Liver (tissue), 8 donors: ENCODE measurements at regions not wholly inside any gene's neighbourhood (a gene's known extent, or its start where the extent isn't known, plus 50 kb on each side); places are given as distances from the start of the nearest gene placed in this dataset.

ENCODE experiments used
- DNase-seq: peaks from one replicate; pipeline ENCODE4 v3.0.0-alpha.2; 2017; ENCODE audit warnings: low spot score
- H3K27ac ChIP-seq, 2 donors: one replicate each; pipeline ENCODE4 v1.7.0; 2013; ENCODE audit warnings: inconsistent platforms in 2 of 2, low read length in 2 of 2, control low read depth in 1 of 2, low read depth in 1 of 2, mild to moderate bottlenecking in 1 of 2
- H3K27me3 ChIP-seq, 4 donors: one replicate each; pipeline versions ENCODE4 v1.6.1 to v1.7.0; 2013; ENCODE audit warnings: low read length in 3 of 4, inconsistent platforms in 1 of 4, mild to moderate bottlenecking in 1 of 4, moderate library complexity in 1 of 4; ENCODE audit not compliant: control insufficient read depth in 4 of 4, insufficient read depth in 4 of 4
- H3K36me3 ChIP-seq, 4 donors: one replicate each; pipeline versions ENCODE4 v1.6.1 to v1.7.0; 2013; ENCODE audit warnings: low read length in 3 of 4, mild to moderate bottlenecking in 3 of 4, low read depth in 1 of 4, moderate library complexity in 1 of 4; ENCODE audit not compliant: control insufficient read depth in 4 of 4, insufficient read depth in 3 of 4
- H3K4me1 ChIP-seq, 4 donors: one replicate each; pipeline versions ENCODE4 v1.6.1 to v1.7.0; 2013; ENCODE audit warnings: low read length in 3 of 4, mild to moderate bottlenecking in 3 of 4, moderate library complexity in 1 of 4; ENCODE audit not compliant: control insufficient read depth in 4 of 4, insufficient read depth in 4 of 4
- H3K4me3 ChIP-seq, 3 donors: one replicate each; pipeline versions ENCODE4 v1.6.1 to v1.7.0; 2013; ENCODE audit warnings: low read length in 3 of 3, control low read depth in 1 of 3, low read depth in 1 of 3, mild to moderate bottlenecking in 1 of 3
- H3K9ac ChIP-seq, 2 donors: one replicate each; pipeline ENCODE4 v1.7.0; 2013; ENCODE audit warnings: low read length in 2 of 2, mild to moderate bottlenecking in 2 of 2, moderate library complexity in 2 of 2, control low read depth in 1 of 2, low read depth in 1 of 2
- H3K9me3 ChIP-seq, 4 donors: one replicate each; pipeline versions ENCODE4 v1.6.1 to v1.7.0; 2013; ENCODE audit warnings: low read length in 3 of 4; ENCODE audit not compliant: control insufficient read depth in 4 of 4
- ATF3 ChIP-seq: IDR thresholded peaks from 2 replicates; pipeline ENCODE4 v1.6.1; 2016; ENCODE audit warnings: antibody characterized with exemption
- CTCF ChIP-seq: fragments of 150-350 bp; IDR thresholded peaks from 2 replicates; pipeline ENCODE4 v1.5.1; 2017; ENCODE audit warnings: improper control_type of control experiment, low read depth, low read length; ENCODE audit not compliant: missing input control
- EGR1 ChIP-seq, 2 donors: IDR thresholded peaks; 2 replicates each; pipeline ENCODE4 v1.6.1; 2016 to 2018; ENCODE audit warnings: antibody characterized with exemption in 2 of 2, low read depth in 2 of 2
- FOXA1 ChIP-seq: IDR thresholded peaks from 2 replicates; pipeline ENCODE4 v1.6.1; 2016; ENCODE audit warnings: antibody characterized with exemption
- FOXA2 ChIP-seq: IDR thresholded peaks from 2 replicates; pipeline ENCODE4 v1.6.1; 2016; ENCODE audit warnings: antibody characterized with exemption
- HNF4A ChIP-seq, 2 donors: conservative IDR thresholded peaks; 2 replicates each; pipeline ENCODE4 v1.6.1; 2016; ENCODE audit warnings: antibody characterized with exemption in 2 of 2, mild to moderate bottlenecking in 2 of 2
- HNF4G ChIP-seq: IDR thresholded peaks from 2 replicates; pipeline ENCODE4 v1.6.1; 2016; ENCODE audit warnings: antibody characterized with exemption
- JUND ChIP-seq, 2 donors: IDR thresholded peaks; 2 replicates each; pipeline ENCODE4 v1.6.1; 2016; ENCODE audit warnings: antibody characterized with exemption in 2 of 2
- MAX ChIP-seq: IDR thresholded peaks from 2 replicates; pipeline ENCODE4 v1.6.1; 2016; ENCODE audit warnings: antibody characterized with exemption
- RAD21 ChIP-seq, 2 donors: IDR thresholded peaks; 2 replicates each; pipeline ENCODE4 v1.6.1; 2016; ENCODE audit warnings: antibody characterized with exemption in 2 of 2, mild to moderate bottlenecking in 2 of 2
- REST ChIP-seq: IDR thresholded peaks from 2 replicates; pipeline ENCODE4 v1.6.1; 2016; ENCODE audit warnings: antibody characterized with exemption, mild to moderate bottlenecking
- RXRA ChIP-seq, 2 donors: IDR thresholded peaks; 2 replicates each; pipeline ENCODE4 v1.6.1; 2017 to 2018; ENCODE audit warnings: antibody characterized with exemption in 2 of 2, mild to moderate bottlenecking in 1 of 2
- SP1 ChIP-seq: IDR thresholded peaks from 2 replicates; pipeline ENCODE4 v1.6.1; 2018; ENCODE audit warnings: antibody characterized with exemption, mild to moderate bottlenecking
- TAF1 ChIP-seq: conservative IDR thresholded peaks from 2 replicates; pipeline ENCODE4 v1.6.1; 2016; ENCODE audit warnings: antibody characterized with exemption, mild to moderate bottlenecking
- YY1 ChIP-seq: IDR thresholded peaks from 2 replicates; pipeline ENCODE4 v1.6.1; 2016; ENCODE audit warnings: antibody characterized with exemption, mild to moderate bottlenecking
- ZBTB33 ChIP-seq: IDR thresholded peaks from 2 replicates; pipeline ENCODE4 v1.6.1; 2016; ENCODE audit warnings: antibody characterized with exemption
- WGBS: extraction: QIAGEN DNeasy Blood & Tissue Kit; methylation state at CpG from one replicate; pipeline ENCODE4 v1.1.7; 2013; 5-methylcytosine and 5-hydroxymethylcytosine counted together
- donor health status: healthy.
- donor health status: healthy.
- donor health status: healthy.
- donor health status: healthy.
- donor health status: healthy.

- WGBS = 97% methylated on average over 1 of the region's 1 CpG
- TF ChIP-seq CTCF (no peak), SP1 (no peak)
Measured at GRCh38 chr1:93022580-93022979, 56.5 kb upstream of the MTF2 start.

GRCh38 chr1:93023281-93023680, 55.8 kb upstream of the MTF2 start:
- H3K4me1 ChIP-seq = peaks cover 0 to 5% (median 0%) of the 10 kb centered on the region in 4 donors
- no peak for DNase-seq
- no peaks in the 10 kb centered on the region for H3K27me3 ChIP-seq
- no peak overlapping the region for H3K4me3 ChIP-seq
- 45% methylated on average over 3 of the region's 3 CpGs for WGBS
- no peak overlapping the region for H3K9ac ChIP-seq
- no peaks in the 10 kb centered on the region for H3K36me3 ChIP-seq
- TF ChIP-seq RXRA (IDR thresholded peaks at IDR 0.05) = no peak
- TF ChIP-seq ATF3 = no peak
- TF ChIP-seq TAF1 = no peak
- no peak for TF ChIP-seq REST
- TF ChIP-seq JUND (IDR thresholded peaks at IDR 0.05) = no peak
- TF ChIP-seq MAX = no peak
- no peak for TF ChIP-seq EGR1 (IDR thresholded peaks at IDR 0.05; ENCODE audit: low read depth in 2 of 2)
- no peak for TF ChIP-seq HNF4G
- TF ChIP-seq HNF4A (conservative IDR thresholded peaks at IDR 0.05) = no peak
- no peak for TF ChIP-seq SP1
- TF ChIP-seq FOXA1 = no peak
- TF ChIP-seq ZBTB33 = no peak
- no peak for TF ChIP-seq YY1
- TF ChIP-seq RAD21 (IDR thresholded peaks at IDR 0.05) = no peak
- no peak for TF ChIP-seq FOXA2
- H3K9me3 ChIP-seq = no peaks in the 10 kb centered on the region
- H3K27ac ChIP-seq = no peak overlapping the region

More at GRCh38 chr1:93022580-93022979, 56.5 kb upstream of the MTF2 start:
- peaks cover 0 to 5% (median 0%) of the 10 kb centered on the region in 4 donors for H3K4me1 ChIP-seq
- H3K27me3 ChIP-seq = no peaks in the 10 kb centered on the region
- H3K9ac ChIP-seq = no peak overlapping the region
- H3K27ac ChIP-seq = no peak overlapping the region
- no peaks in the 10 kb centered on the region for H3K9me3 ChIP-seq
- no peaks in the 10 kb centered on the region for H3K36me3 ChIP-seq
- no peak overlapping the region for H3K4me3 ChIP-seq
- DNase-seq = no peak
